HepG2 (cell line): ENCODE measurements at regions not wholly inside any gene's neighbourhood (a gene's known extent, or its start where the extent isn't known, plus 50 kb on each side); places are given as distances from the start of the nearest gene placed in this dataset.

Source experiments
- ATAC-seq: fragments of 200-7000 bp; cut with Tn5 transposase; 3 replicates; pipeline ENCODE4 v1.9.1; 2020; ENCODE audit warnings: mild to moderate bottlenecking, moderate library complexity
- BruUV-seq: library from RNA; stranded (reverse); fragments of 400-500 nt; replicated peaks from 2 replicates; lab custom pipeline; 2021; lab: Mats Ljungman, UMichigan
- CTCF ChIA-PET: fragments of 300-600 bp; formaldehyde crosslinking; extraction: SDS; loops from one replicate; lab custom pipeline; 2021; ENCODE audit warnings: low total read pairs, inconsistent platforms, low intra/inter-chr PET ratio; lab: Yijun Ruan, JAX
- POLR2A ChIA-PET: fragments of 350-600 bp; sonication (Branson Sonifier 250); formaldehyde crosslinking; loops from one replicate; lab custom pipeline; 2020; ENCODE audit warnings: antibody characterized with exemption, inconsistent platforms; lab: Yijun Ruan, JAX
- DNase-seq: peaks from one replicate; pipeline ENCODE4 v3.0.0-alpha.2; 2015; ENCODE audit warnings: low spot score
- FAIRE-seq: peaks from 3 replicates; lab custom pipeline; 2011; peaks lifted over from hg19 to GRCh38; lab: Jason Lieb, UNC
- H2AFZ ChIP-seq: one replicate; pipeline ENCODE4 v1.6.1; 2011; ENCODE audit warnings: low read length, inconsistent platforms
- H3K27ac ChIP-seq: fragments of 300-600 bp; 3 replicates; pipeline ENCODE4 v1.8.0; 2011; ENCODE audit warnings: mixed run types, mild to moderate bottlenecking, mixed read lengths, low read length, inconsistent platforms; ENCODE audit not compliant: insufficient read depth; ENCODE audit errors: extremely low read length
- H3K27me3 ChIP-seq, 2 experiments: fragments of 200-600 bp in 1 of 2; 2 replicates in 1 of 2; 3 replicates in 1 of 2; pipeline versions ENCODE4 v1.6.0 to v1.8.0; 2011; ENCODE audit warnings: low read length in 2 of 2, mild to moderate bottlenecking in 2 of 2, moderate library complexity in 2 of 2, inconsistent platforms in 1 of 2; ENCODE audit not compliant: insufficient read depth in 2 of 2, control insufficient read depth in 1 of 2
- H3K36me3 ChIP-seq, 2 experiments: fragments of 200-600 bp in 1 of 2; replicated peaks in 1 of 2; 2 replicates in 1 of 2; 3 replicates in 1 of 2; pipeline versions ENCODE4 v1.5.1 to v1.8.0; 2011; ENCODE audit warnings: low read length in 2 of 2, inconsistent platforms in 1 of 2; ENCODE audit not compliant: insufficient read depth in 2 of 2, control insufficient read depth in 1 of 2
- H3K4me1 ChIP-seq: 2 replicates; pipeline ENCODE4 v1.5.1; 2012; ENCODE audit warnings: low read length, inconsistent platforms; ENCODE audit not compliant: insufficient read depth
- H3K4me2 ChIP-seq: 2 replicates; pipeline ENCODE4 v1.6.0; 2011; ENCODE audit warnings: low read depth, low read length, inconsistent platforms
- H3K4me3 ChIP-seq, 3 experiments: fragments of 200-600 bp in 1 of 3; sonication (generic), shearing (Covaris generic) in 1 of 3; replicated peaks in 1 of 3; 2 replicates each; pipeline ENCODE4 v1.5.1; 2011 to 2016; ENCODE audit warnings: low read length in 3 of 3, inconsistent platforms in 2 of 3, low read depth in 2 of 3, mild to moderate bottlenecking in 2 of 3, control low read depth in 1 of 3, mixed read lengths in 1 of 3; ENCODE audit not compliant: insufficient read depth in 1 of 3
- H3K79me2 ChIP-seq: one replicate; pipeline ENCODE4 v1.6.1; 2011; ENCODE audit warnings: low read length, inconsistent platforms; ENCODE audit not compliant: insufficient read depth
- H3K9ac ChIP-seq: 2 replicates; pipeline ENCODE4 v1.6.0; 2011; ENCODE audit warnings: mild to moderate bottlenecking, low read depth, low read length, inconsistent platforms; ENCODE audit not compliant: insufficient read depth
- H3K9me3 ChIP-seq: 2 replicates; pipeline ENCODE4 v1.5.1; 2012; ENCODE audit warnings: mild to moderate bottlenecking, low read length
- H4K20me1 ChIP-seq: 2 replicates; pipeline ENCODE4 v1.6.0; 2011; ENCODE audit warnings: inconsistent platforms, mild to moderate bottlenecking, low read length, moderate library complexity; ENCODE audit not compliant: insufficient read depth
- ATF7-NPFF ChIP-seq: sonication (generic); formaldehyde crosslinking; IDR thresholded peaks from 2 replicates; pipeline ENCODE4 v1.8.1; 2023; ENCODE audit warnings: mild to moderate bottlenecking, low read depth, missing genetic modification reagents, moderate library complexity
- BRD4 ChIP-seq: sonication (generic); formaldehyde crosslinking; IDR thresholded peaks from 2 replicates; pipeline ENCODE4 v1.4.0; 2020; ENCODE audit warnings: missing genetic modification reagents
- CREM ChIP-seq, 2 experiments: sonication (generic) in 1 of 2; formaldehyde crosslinking in 1 of 2; IDR thresholded peaks; 2 replicates each; pipeline versions ENCODE4 v1.4.0 to v1.6.1; 2016 to 2020; ENCODE audit warnings: antibody characterized with exemption in 1 of 2, mild to moderate bottlenecking in 1 of 2, missing genetic modification reagents in 1 of 2
- DR1 ChIP-seq: sonication (generic); formaldehyde crosslinking; IDR thresholded peaks from 2 replicates; pipeline ENCODE4 v1.8.0; 2021; ENCODE audit warnings: mild to moderate bottlenecking, missing genetic modification reagents, inconsistent platforms
- ETV5 ChIP-seq: IDR thresholded peaks from 2 replicates; pipeline ENCODE4 v1.6.1; 2018; ENCODE audit warnings: missing biosample characterization, missing genetic modification reagents, inconsistent platforms, borderline replicate concordance
- GMEB2 ChIP-seq: IDR thresholded peaks from 2 replicates; pipeline ENCODE4 v1.6.1; 2016; ENCODE audit warnings: missing biosample characterization, missing genetic modification reagents, low read depth
- GZF1 ChIP-seq: sonication (generic); formaldehyde crosslinking; IDR thresholded peaks from 2 replicates; pipeline ENCODE4 v1.5.1; 2020; ENCODE audit warnings: mild to moderate bottlenecking, missing genetic modification reagents
- KMT2A ChIP-seq: sonication (generic); formaldehyde crosslinking; IDR thresholded peaks from 2 replicates; pipeline ENCODE4 v1.4.0; 2020; ENCODE audit warnings: missing genetic modification reagents
- MED1 ChIP-seq: sonication (generic); formaldehyde crosslinking; IDR thresholded peaks from 2 replicates; pipeline ENCODE4 v1.4.0; 2020; ENCODE audit warnings: missing genetic modification reagents
- NR3C1 ChIP-seq: sonication (generic); formaldehyde crosslinking; IDR thresholded peaks from 2 replicates; pipeline ENCODE4 v1.4.0; 2020; ENCODE audit warnings: missing genetic modification reagents
- SP4 ChIP-seq: sonication (generic); formaldehyde crosslinking; IDR thresholded peaks from 2 replicates; pipeline ENCODE4 v1.8.1; 2023; ENCODE audit warnings: mild to moderate bottlenecking, missing genetic modification reagents
- ZNF275 ChIP-seq: sonication (generic); formaldehyde crosslinking; IDR thresholded peaks from 2 replicates; pipeline ENCODE4 v1.8.0; 2022; ENCODE audit warnings: missing genetic modification reagents, mild to moderate bottlenecking, inconsistent platforms, borderline replicate concordance
- ZNF644 ChIP-seq: IDR thresholded peaks from 2 replicates; pipeline ENCODE4 v1.6.1; 2016; ENCODE audit warnings: low read depth
- ZZZ3 ChIP-seq: sonication (generic); formaldehyde crosslinking; IDR thresholded peaks from 2 replicates; pipeline ENCODE4 v1.4.0; 2020; ENCODE audit warnings: missing genetic modification reagents, mild to moderate bottlenecking, borderline replicate concordance
- WGBS: methylation state at CpG from one replicate; pipeline ENCODE4 v1.1.6; 2017; ENCODE audit warnings: low lambda C conversion rate; 5-methylcytosine and 5-hydroxymethylcytosine counted together
- in situ Hi-C: cut with HindIII; loops from 2 replicates; pipeline ENCODE4 v1.10.0; 2017; ENCODE audit warnings: low pct_unique_long_range_greater_than_20kb; ENCODE audit not compliant: extremely low pct_ligation_motif_present
- intact Hi-C: fragments of 100-400 bp; cut with micrococcal nuclease; formaldehyde crosslinking; loops from one replicate; pipeline ENCODE4 v1.10.0; 2022; ENCODE audit not compliant: unreplicated experiment

- TF ChIP-seq SP4 (CRISPR knock-in tag) (no peak), ETV5 (CRISPR knock-in tag) (no peak), ATF7-NPFF (CRISPR knock-in tag) (no peak)
These were observed 53.9 kb upstream of the CREB5 start (continued) for GRCh38 chr7:28358423-28358868.

GRCh38 chr7:28360739-28361138 lies 51.6 kb upstream of the CREB5 start:
- DNase-seq (no peak), FAIRE-seq (no peak), ATAC-seq (no peak)
- Histone ChIP-seq H3K4me2 (no peak overlapping the region), H3K27ac (no peak overlapping the region), H2AFZ (no peak overlapping the region), H3K9ac (no peak overlapping the region), H3K27me3 (peaks cover 0 to 12% of the 10 kb centered on the region in 2 experiments; a peak in 2 of 5 replicates), H3K9me3 (no peaks in the 10 kb centered on the region), H3K36me3 (no peaks in the 10 kb centered on the region), H3K4me3 (no peak overlapping the region), H3K4me1 (no peaks in the 10 kb centered on the region), H3K79me2 (no peaks in the 10 kb centered on the region), H4K20me1 (no peaks in the 10 kb centered on the region)
- intact Hi-C loops (no loop called here), in situ Hi-C loops (no loop called here)
- TF ChIP-seq GMEB2 (CRISPR knock-in tag): no peak
- TF ChIP-seq ZNF275 (CRISPR knock-in tag): no peak
- TF ChIP-seq NR3C1 (CRISPR knock-in tag): no peak
- TF ChIP-seq ZZZ3 (CRISPR knock-in tag): no peak
- TF ChIP-seq MED1 (CRISPR knock-in tag): no peak
- TF ChIP-seq ZNF644 (CRISPR knock-in tag): no peak
- TF ChIP-seq KMT2A (CRISPR knock-in tag): no peak
- TF ChIP-seq CREM (IDR thresholded peaks at IDR 0.05): no peak
- no peak for TF ChIP-seq CREM (CRISPR knock-in tag; IDR thresholded peaks at IDR 0.05)
- TF ChIP-seq BRD4: no peak
- TF ChIP-seq GZF1 (CRISPR knock-in tag): no peak
- no peak for TF ChIP-seq DR1 (CRISPR knock-in tag)
- POLR2A ChIA-PET: no interaction called here
- WGBS: 0% methylated on average over 1 of the region's 1 CpG
- no TSS peak for BruUV-seq
- CTCF ChIA-PET: no interaction called here
